ENCODE measurements at regions not wholly inside any gene's neighbourhood (a gene's known extent, or its start where the extent isn't known, plus 50 kb on each side); places are given as distances from the start of the nearest gene placed in this dataset.

DNA sequence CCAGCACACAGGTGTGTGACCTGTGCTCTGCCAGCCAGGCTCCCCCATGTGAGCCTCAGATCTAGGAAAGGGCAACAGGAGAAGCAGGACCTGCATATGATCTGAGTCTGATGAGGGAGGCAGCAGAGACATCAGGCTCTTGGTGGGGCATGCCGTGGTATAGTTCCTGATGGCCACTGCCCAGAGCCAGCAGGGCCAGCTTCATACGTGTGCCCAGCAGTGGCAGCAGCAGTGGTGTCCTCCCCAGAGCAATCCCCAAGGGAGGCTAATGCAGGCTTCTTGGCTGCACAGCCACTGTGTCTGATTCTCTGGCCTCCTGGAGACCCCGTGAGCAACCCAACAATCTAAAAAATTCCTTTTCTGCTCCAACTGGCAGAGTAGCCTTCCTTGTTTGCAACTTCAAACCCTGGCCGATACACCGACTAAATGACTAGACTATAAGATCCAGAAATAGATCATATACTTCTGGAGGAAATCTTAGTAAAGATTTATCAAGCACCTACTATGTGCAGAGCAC lies 230.6 kb upstream of the ZMIZ1 start:
- intact Hi-C loops (cut with DNase I), result no loop called here
- DNase-seq (ENCODE audit: low spot score) (no peak), ATAC-seq (peak; percentile 22)

DNA sequence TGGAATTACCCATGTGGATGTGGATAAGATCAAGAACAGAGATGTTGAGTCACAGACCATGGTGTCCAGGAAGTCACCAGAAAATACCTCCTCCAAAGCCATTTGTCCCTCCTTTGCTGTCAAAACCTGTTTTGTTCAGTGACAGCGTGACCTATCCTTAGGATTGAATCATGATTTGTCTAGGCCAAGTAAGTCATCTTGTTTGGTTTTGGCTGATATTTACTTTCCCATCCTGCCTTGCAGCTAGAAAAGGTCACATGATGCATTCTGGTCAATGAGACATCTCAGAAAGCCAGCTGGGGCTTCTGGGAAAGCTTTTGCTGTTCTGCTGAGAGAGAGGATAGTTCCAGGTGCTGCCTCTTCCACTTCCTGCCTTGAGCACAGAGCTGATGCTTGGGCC lies 225.3 kb upstream of the ZMIZ1 start:
- no peak for DNase-seq (ENCODE audit: low spot score)
- ATAC-seq, result no peak
- intact Hi-C loops (cut with DNase I), result no loop called here

DNA sequence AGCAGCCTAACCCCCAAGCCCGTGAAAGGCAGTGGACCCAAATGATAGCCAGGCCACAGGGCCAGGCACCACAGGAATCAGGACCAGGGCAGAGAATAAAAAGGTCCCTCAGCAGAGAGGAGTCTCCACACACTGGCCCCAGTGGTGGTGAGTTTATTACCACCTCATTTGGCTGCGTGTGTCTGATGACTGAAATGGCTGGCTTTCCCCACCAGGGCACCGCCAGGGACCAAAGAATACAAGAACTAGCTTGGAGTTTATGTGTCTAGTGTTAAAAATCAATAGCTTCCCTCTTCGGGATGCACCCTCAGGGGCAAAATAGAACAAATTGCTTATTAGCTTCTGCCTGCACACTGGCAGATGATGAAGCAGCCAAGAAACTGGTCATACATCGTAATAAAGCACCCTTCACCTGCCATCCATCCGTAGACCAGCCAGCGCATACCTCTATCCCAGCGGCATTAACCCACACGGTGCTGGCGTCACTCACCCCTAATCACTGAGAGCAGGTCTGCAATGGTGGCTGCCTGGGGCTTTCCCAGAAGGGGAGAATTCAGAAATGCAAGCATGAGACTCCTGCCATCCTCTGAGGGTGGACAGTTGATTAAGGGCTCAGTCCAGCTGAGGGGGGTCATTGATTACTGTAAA lies 223.7 kb upstream of the ZMIZ1 start:
- ATAC-seq (no peak), DNase-seq (ENCODE audit: low spot score) (no peak)
- intact Hi-C loops (cut with DNase I), result no loop called here

DNA sequence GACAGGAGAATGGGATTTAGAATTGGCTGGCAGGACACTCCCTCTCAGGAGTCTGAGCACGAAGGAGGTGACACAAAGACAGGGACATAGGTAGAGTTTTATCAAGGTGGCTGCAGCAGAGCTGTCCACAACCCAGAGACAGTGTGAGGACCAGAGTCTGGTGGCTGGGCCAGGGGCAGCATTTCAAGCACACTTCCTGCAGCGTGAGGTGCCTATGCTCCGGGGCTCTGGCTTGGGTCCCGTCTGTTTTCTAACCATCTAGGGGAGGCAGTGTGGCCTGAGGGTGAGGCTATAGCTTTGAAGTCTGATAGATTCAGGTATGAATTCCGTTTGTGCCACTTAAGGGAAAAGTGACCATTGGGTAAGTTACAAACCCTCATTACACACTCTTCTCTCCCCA lies 222.7 kb upstream of the ZMIZ1 start:
- DNase-seq (ENCODE audit: low spot score) (no peak), ATAC-seq (no peak)
- intact Hi-C loops (cut with DNase I), result no loop called here

DNA sequence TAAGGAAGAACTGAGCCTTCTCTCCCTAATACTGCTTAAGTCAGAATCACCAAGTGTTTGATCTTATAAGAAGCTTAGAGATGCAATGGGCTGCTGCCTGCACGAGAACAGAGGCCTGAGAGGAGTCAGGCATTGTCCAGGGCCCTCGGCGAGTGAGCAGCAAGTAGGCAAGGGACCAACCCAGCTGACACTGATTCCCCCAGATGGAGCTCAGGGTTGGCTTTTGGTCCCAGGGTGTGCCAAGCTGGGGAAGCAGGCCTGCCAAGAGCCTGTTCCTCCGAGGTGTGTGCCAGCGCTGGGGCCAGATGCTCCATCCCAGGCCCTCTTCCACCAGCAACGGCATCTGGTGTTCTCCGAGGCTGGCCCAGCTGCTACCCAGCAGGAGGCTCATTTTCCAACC lies 222.0 kb upstream of the ZMIZ1 start:
- DNase-seq (ENCODE audit: low spot score) (no peak), ATAC-seq (no peak)

DNA sequence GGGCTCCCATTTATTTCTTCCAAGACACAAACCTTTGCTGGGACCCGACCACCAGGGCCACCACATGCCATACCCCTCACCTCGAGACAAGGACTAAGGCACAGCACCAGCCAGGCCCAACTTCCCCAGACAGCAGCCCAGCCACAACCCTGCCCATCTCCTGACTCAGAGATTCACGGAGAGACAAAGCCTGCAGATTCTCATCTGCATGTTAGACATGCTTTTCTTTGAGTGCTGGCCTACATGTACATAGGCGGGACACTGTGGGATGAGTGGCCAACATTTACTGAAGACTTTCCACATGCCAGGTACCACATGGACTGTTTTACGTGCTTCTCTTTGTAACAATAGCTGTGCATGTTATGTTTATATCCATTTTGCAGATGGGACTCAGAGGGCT lies 221.3 kb upstream of the ZMIZ1 start:
- DNase-seq (ENCODE audit: low spot score) (no peak), ATAC-seq (no peak)
- intact Hi-C loops (cut with DNase I), result no loop called here

More for the DNA sequence above, 222.0 kb upstream of the ZMIZ1 start:
- intact Hi-C loops (cut with DNase I), result no loop called here

DNA sequence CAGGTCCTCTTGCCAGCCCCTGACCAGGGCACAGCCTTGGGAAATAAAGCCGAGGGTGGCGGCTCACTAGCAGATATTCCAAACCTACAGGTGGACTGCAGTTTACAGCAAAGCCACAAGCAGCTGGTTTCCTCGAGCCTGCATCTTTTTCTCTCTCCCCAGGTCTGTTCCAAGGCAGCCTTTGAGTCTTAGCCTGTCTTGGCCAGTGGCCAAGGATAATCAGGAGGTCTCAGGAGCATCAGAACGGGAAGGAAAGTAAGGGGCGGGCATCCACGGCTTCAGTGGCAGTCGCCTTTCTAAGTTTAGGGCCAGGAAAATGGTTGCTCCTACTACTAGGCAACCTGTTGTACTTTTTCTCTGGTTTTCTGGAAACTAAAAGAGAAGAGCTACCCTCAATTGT lies 219.7 kb upstream of the ZMIZ1 start:
- intact Hi-C loops (cut with DNase I), result no loop called here
- no peak for ATAC-seq
- DNase-seq (ENCODE audit: low spot score), result no peak

DNA sequence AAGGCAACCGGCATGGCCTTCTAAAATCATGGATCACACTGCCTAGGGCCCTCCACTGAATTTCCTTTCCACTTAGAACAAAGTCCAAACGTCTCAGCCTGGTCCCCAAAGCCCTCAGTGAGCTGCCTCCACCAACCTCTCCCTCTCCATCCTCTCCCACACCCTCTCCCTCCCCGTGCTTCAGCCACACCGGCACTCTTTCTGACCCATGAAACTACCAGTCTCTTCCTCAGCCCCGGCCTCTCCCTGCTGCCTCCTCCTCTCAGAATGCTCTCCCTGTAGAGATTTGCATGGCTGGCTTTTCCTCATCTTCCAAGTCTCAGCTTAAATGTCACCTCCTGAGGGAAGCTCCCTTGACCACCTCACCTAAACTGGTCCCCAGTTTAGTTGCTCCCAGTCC lies 219.0 kb upstream of the ZMIZ1 start:
- intact Hi-C loops (cut with DNase I), result no loop called here
- no peak for ATAC-seq

DNA sequence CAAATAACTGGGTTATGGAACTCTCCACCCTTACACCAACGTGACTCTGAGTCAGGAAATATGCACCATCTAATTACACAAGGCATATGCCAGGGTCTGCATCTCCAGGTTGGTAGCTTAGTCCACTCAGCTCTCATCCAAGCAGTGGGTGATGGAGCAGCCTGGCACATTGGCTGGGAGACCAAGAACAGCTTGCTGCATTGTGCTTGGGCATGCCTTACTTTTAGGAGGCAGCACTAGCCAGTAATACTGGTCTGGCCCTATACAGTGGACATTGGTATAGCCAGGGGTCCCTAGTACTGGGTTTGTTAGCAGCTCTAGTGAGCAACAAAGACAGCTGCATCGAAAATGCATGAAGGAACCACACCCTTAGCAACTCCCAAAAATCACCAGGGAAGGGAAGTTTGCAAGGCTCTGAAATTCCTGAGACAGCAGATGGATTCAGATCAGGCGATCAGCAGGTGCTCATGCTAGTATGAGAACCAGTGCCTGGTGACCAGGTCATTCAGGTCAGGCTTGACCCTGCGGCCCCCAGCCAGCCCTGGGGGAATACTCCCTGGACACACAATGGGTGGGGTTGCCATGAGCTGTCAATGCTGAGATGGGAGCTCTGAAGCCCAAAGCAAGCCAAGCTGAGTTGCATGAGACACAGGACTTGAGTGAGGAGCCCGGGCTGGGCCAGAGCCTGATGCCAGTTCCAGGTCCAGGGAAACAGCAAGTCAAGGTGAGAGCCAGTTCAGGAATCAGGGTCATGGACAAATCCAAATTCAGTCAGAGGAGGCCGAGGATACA lies 217.9 kb upstream of the ZMIZ1 start:
- intact Hi-C loops (cut with DNase I), result no loop called here
- DNase-seq (ENCODE audit: low spot score) (no peak), ATAC-seq (no peak)

More for the DNA sequence above, 219.0 kb upstream of the ZMIZ1 start:
- no peak for DNase-seq (ENCODE audit: low spot score)

DNA sequence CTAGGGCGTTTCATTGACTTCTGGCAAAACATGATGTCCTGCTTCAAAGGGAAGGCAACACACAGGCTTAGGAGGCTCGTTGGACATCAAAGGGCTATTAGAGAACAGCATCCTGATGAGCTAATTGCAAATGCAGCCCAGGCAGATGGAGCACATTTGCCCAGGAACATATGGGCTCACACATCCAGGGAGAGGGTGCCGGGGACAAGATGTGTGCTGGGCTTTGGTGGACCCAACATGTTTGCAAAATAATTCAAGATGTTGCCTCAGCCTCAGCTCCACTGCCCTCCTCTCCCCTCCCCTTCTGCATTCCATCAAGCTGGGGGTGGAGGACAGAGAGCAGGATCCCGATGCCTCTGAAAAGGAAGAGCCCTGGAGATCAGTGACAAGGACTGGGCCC lies 217.1 kb upstream of the ZMIZ1 start:
- intact Hi-C loops (cut with DNase I), result no loop called here
- peak; percentile 21 for ATAC-seq
- DNase-seq (ENCODE audit: low spot score), result no peak

DNA sequence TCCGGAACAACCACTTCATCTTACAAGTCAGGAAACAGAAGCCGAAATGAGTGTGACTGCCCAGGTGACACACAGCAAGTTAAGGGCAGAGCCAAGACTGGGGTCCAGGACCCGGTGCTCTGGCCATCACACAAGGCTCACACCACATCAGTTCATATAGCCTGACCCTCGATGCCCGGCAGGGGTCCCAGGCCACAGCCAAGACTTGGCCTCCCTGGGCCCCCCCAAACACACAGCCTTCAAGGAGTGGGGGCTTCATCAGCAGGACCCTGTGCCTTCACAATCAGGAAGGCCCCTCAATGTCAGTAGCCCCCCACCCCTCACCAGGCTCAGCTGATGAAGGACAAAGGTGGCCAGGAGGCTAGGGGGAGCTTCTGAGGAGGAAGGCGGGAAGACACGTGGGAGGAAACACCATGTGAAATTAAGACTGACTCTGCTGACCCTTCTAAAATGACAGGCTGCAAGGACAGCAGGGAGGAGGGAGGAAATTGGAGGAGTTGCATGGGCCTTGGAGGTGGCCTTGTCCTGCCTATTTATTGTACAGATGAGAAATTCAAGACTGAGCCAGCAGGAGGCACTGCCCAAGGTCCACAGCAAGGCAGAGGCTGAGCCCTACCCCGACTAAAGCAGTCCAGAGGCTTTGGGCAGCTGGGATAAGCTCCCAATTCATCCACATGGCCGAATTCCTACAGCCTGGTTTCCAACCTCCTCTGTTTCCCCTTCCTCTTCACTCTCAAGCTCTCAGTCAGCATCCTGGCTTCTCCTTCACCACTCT lies 216.1 kb upstream of the ZMIZ1 start:
- intact Hi-C loops (cut with DNase I), result no loop called here
- DNase-seq (ENCODE audit: low spot score), result no peak
- ATAC-seq, result no peak

DNA sequence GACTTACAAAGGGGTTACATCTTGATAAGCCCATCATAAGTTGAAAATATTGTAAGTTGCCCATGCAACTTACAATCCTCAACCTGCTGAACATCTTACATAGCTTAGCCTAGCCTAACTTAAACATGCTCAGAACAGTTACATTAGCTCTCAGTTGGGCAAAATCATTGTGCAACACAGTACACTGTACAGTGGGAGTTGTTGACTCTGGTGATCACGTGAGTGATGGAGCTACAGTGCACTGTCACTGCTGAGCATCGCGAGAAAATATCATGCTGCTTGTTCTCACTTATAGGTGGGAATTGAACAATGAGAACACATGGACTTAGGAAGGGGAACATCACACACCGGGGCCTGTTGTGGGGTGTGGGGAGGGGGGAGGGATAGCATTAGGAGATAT lies 214.9 kb upstream of the ZMIZ1 start:
- no peak for DNase-seq (ENCODE audit: low spot score)
- intact Hi-C loops (cut with DNase I), result no loop called here
- ATAC-seq, result no peak

DNA sequence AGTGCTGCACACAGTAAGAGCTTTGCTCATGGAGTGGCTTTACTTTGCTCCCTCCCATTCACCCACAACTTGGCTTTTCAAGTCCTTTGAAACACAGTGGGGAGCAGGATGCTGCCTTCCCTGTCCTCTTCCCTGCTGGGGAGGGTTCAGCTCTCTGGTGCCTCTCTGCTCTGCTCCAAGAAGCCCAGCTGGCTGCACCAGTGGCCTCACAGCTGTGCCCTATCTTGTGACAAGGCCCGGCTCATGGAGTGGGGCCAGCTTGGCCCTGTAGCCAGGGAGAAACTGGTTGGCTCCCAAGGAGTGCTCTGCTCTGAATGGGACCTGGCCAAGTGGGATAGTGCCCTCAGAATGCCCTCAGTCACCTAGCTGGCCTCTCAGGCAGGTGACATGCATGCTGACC lies 212.3 kb upstream of the ZMIZ1 start:
- ATAC-seq (no peak), DNase-seq (ENCODE audit: low spot score) (no peak)
- intact Hi-C loops (cut with DNase I), result no loop called here

DNA sequence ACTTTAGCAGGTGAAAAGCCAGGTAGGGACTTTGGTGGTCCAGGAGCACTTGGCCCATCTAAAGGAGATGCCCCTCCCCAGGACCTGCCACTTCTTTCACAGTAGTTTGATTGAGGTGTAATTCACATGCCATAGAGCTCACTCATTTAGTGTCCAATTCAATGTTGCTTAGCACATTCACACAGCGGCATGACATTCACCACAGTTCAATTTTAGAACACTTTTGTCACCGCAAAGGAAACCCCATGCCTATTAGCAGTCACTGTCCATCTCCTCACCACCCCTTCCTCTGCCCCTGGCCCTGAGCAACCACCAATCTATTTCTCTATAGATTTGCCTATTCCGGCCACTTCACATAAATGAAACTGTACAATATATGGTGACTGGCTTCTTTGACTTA lies 211.6 kb upstream of the ZMIZ1 start:
- intact Hi-C loops (cut with DNase I), result no loop called here
- DNase-seq (ENCODE audit: low spot score) (no peak), ATAC-seq (no peak)

DNA sequence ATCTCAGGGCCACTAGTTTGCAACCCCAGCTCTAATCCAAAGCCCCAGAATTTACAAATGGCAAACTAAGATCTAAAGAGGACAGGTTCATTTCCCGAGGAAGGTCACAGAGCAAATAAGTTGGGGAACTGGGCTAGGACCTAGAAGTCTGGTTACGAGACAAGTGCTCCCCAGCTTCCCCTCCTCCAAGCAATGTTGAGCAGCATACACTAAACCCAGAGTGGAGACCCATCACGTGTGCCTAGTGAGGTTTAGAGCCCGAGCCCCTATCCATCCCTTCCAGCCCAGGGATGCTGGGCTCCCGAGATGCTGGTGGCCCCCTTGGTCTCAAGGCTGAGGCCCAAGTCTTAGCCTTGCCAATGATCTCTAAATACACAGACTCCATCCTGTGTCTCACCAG lies 209.5 kb upstream of the ZMIZ1 start:
- intact Hi-C loops (cut with DNase I), result no loop called here
- DNase-seq (ENCODE audit: low spot score) (no peak), ATAC-seq (peak; percentile 39)

DNA sequence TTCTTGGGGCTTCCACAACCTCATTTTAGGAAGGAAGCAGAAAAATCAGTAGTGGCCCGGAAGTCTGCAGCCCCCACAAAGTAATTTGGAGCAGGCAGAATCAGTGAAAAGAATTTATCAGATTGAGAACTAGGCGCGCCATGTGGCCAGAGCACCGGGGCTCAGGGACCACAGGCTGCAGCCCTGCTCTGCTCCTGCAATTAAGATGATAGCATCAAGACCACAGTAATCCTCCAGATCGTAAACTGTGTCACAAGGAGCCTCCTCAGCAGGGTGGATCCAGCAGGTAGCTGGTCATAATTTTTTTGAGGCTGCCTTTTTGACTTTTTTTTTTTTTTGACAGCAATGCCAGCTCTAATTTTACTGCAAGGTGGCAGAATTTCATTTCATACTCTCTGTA lies 209.0 kb upstream of the ZMIZ1 start:
- no peak for ATAC-seq
- no peak for DNase-seq (ENCODE audit: low spot score)
- intact Hi-C loops (cut with DNase I), result no loop called here

DNA sequence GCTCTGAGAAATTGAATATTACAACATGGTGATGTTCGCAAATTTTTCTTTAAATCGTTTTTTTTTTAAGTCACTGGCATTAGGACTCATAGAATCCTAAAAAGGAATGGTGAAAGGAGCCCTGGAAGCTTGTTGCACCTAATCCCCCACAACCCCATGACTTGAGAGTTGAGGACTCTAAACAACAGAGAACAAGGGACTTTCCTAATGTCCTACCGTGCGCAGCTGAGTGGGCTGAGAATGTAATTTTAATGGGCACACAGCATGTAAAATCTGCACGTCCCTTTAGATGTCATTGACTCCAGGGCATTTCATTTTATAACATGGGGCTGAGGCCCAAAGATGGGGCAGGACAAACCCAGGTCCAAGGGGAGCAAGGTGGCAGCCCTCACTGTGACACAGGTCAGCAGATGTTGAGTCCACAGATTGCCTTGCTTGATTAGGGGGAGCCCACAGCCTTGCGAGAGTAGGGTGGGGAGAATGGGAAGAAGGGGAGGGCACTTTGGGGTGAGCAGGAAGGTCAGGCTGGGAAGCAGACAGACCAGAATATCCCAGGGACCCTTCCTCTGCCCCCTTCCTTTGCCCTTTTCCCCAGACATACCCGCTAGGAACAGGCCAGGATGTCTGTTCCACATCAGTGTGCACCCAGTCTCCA lies 208.4 kb upstream of the ZMIZ1 start:
- intact Hi-C loops (cut with DNase I), result no loop called here
- no peak for ATAC-seq
- no peak for DNase-seq (ENCODE audit: low spot score)

DNA sequence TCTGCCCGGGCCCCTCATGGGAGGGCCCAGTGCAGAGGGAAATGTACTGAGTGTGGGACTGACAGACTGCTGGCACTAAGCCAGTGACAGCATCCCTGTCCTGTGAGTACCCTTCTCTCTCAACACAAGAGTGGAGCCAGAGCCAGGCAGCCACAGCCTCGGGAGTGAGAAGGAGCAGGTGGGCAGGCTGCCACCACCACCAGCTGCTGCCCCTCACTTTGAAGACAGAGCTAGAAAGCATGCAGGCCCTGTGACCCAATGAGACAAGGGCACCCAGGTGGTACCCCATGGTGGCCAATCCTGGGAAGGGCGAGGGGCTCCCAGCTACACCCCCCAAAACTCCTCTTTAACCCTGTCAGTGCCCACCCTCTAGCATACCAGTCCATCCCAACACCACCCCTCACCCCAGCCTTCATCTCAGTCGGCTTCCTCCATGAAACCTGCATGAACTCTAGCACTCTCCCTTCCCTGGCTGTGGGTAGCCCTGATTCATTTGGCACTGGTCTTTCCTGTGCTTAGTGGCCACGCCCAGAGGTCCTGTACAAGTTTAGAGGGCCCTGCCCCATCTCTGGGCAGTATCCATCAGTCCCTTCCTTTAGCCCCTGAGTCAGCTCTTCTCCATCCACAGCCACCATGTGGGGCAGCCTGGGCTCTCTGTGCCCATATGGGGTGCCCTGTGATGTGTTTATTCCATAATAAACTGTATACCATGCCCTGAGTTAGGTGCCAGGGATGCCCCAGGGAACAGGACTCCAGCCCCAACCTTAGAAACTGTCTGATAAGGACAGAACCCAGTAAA lies 207.0 kb upstream of the ZMIZ1 start:
- no peak for DNase-seq (ENCODE audit: low spot score)
- intact Hi-C loops (cut with DNase I), result no loop called here
- no peak for ATAC-seq

DNA sequence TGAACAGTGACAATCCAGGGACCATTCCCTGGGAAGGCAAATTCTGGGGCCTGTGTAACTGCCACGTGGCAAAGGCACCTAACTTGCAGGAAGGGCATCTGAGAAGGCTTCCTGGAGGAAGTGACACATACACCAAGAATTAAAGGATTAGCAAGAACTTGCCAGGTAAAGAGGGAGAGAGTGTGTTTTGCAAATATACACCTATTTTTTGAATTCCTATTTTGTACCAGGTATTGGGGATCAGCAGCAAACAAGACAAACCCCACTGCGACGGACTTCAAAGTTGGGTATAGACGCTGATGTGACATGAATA lies 206.5 kb upstream of the ZMIZ1 start:
- ATAC-seq, result no peak
- no peak for DNase-seq (ENCODE audit: low spot score)
- intact Hi-C loops (cut with DNase I), result no loop called here

All from sciatic nerve (tissue), 2 donors.